ENCODE measurements at regions not wholly inside any gene's neighbourhood (a gene's known extent, or its start where the extent isn't known, plus 50 kb on each side); places are given as distances from the start of the nearest gene placed in this dataset.
"Not testable (repeated sequence)": the region's sequence is repeated elsewhere in the genome, so short reads cannot be mapped to it uniquely, and the experiment has no call there.

- no peak for DNase-seq
Measured at GRCh38 chr6:5896476-5897200, 110.1 kb downstream of the NRN1 start.

DNA sequence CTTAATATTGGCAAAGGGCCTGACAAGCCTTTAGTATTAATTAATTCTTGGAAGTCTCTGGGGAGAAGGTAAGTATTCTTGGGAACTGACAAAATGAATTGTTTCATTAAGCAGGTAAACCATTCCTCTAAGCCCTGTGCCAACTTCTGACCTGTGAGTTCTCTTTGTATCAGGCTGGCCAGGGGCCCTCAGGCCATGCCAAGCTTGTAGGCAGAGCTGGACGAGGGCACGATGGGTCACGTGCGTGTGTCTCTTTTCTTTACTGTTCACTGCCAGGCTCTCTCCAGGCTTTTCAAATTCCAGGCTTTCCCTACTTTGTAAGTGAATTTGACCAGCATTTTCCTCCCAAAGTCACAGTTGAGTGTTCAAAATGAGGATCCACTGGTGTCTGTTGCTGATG, 112.4 kb downstream of the NRN1 start:
- DNase-seq = no peak

DNA sequence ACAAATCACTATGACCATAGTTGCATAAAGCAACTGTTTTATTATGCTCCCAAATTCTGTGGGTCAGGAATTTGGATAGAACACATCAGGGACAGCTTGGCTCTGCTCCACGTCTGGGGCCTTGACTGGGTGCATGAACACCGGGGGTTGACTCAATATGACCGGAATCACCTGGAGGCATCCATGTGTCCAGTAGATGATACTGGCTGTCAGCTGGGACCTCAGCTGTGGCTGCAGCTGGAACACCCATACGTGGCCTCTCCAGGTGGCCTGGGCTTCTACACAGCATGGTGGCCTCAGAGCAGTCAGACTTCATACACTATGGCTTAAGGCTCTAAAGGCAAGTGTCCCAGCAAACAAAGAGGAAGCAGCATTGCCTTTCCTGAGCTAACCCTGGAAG, 113.4 kb downstream of the NRN1 start:
- DNase-seq = no peak

DNA sequence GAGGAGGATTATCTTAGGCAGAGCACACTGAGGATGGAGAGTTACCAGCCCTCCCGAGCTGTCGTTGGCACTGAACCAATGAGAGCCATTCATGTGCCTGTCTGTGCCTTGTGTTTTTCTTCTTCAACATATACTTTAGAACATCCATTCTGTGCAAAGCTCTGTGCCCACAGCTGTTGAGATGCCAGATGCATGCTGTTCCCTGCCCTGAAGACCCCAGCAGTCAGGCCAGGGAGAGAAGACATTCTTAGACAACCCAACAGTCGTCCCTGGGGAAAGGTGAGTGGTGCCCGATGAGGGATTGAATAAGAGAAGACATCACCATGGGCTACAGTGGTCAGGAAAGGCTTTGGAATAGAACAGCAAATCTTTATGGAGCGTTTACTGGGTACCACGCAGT, 114.1 kb downstream of the NRN1 start:
- no peak for DNase-seq

DNA sequence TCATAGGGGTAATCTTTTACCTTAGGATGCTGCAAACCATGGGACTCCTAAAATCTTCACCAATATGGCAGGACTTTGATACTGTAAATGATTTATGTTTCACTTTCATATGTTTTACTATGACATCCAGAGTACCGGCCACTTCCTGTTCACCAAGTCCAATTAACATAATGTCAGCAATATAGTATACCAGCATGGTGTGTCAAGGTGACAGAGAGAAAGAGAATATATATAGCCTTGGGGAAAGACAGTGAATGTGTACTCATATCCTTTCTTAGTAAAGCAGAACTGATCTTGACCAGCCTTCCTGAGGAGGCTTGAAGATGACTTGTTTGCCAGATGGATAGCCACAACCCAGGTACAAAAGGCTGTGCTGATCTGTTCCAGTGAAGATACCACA, 127.9 kb downstream of the NRN1 start:
- DNase-seq = no peak

DNA sequence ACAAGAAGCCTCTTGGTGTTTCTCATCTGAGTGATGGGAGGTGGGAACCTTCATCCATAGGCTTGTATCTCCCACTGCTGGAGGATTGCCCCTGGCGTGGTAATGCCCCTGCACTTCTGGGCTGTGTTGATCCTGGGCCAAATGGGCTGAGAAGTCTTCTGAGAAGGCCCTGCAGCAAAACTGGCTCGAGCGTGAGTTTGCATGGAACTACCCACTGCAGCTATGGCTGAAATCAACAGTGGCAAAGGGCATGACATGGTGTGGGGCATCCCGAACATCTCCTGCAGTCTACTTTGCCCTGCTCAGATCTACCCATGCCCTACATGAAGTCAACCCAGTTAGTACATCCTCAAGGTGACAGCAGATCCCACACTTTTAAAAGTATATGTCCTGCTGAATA, 130.6 kb downstream of the NRN1 start:
- DNase-seq = no peak

DNA sequence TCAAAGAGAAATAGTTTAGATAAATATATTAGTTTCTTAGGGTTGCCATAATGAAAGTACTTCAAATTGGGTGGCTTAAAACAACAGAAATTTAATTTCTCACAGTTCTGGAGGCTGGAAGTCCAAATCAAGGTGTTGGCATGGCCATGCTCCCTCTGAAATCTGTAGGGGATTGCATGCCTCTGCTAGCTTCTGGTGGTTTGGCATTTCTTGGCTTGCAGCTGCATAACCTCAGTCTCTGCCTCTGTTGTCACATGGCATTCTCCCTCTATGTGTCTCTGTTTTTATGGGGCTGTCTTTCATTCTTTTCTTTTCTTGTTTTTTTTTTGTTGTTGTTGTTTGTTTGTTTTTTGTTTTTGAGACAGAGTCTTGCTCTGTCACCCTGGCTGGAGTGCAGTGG, 132.7 kb downstream of the NRN1 start:
- DNase-seq = not testable (repeated sequence)

DNA sequence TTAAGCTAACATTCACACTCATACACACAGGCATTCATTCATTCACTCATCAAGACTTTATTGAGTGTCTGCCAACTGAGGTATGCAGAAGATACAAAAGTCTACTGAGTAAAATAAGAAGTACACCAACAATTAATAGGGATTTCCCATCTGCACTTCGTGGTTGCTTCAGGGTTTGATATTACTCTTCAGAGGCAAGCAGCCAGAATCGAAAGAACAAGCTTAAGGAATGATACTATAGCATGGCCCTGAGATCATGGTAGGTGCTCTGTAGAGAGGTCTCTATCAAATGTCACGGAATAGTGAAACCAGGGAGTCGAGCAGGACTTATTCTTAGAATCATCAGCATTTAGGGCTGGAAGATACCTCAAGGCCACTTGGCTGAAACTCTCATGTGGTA, 135.4 kb downstream of the NRN1 start:
- no peak for DNase-seq

DNA sequence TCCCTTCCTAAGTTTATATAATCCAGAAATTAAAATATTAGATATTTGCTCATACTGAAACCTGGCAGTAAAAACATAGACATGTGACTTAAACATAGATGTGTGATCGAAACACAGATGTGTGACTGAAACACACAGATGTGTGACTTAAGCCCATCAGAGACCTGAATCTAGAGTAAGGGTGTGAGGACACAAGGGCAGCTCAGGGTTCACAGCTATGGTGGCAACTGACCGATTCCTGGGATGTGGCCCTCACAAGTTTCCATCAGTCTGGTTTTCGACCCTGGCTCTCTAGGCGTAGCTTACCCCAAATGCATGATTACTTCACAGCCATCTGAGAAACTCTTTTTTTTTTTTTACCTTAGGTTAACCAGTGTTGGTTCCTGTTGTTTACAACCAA, 137.0 kb downstream of the NRN1 start:
- no peak for DNase-seq

DNA sequence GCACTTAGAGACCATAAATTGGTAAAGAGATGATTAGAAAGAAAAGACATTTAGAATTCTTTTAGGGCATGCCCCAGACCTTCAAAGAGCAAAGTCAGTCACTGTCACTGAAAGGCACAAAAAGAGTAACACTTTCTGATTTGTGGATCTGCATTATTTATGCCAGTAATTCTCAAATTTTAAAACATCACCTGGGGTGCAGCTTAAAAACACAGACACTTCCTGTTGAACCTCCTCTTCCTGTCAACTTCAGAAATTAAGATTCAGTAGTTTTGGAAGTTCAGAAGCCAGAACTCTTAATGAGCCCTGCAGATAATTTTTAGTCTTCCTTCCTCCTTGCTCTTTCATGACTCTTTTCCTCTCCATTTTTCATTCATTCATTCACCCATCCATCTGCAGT, 137.5 kb downstream of the NRN1 start:
- DNase-seq = no peak

DNA sequence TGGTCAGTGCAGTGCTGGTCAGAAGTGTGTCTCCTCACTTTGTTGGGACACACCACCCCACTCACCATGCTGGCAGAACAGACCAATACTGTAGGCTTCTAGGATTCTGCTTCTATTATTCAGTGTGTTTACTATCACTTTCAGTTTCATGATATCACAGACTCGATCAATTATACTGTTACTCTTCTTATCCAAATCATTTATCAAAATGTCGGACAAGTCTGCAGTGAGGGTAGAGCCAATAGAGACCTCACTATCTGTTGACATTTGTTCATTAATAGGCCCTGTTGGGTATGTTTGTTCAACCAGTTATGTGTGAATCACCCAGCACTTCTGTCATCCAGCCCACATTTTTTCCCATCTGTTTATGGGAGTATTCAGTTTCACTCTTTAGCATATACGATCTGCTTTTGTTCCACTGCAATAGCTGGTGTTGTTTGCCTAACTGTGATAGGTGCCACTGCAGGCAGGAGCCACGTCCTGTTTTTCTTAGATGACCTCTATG, 140.1 kb downstream of the NRN1 start:
- peak; percentile 95 for DNase-seq

DNA sequence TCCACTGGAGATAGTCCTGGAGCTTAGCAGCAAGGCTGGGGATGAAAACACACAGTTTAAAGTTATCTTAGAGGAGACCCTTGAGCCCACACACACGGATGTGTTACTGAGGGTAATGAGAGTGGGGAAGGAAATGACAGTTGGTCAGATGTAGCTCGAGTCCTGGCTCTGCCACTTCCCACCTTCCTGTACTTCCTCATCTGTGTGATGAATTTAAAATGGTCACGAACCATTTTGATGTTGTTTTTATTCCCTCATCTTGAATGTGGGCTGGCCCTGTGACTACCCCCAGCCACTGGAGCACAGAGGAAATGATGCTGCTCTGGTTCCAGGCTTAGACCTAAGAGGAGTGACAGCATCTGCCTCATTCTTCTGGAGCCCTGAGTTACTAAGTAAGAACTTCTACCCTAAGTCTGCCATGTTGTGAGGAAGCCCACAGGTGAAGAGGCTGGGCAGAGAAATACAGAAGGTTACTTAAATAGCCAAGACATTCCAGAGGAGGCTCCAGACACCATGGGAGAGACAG, 141.2 kb downstream of the NRN1 start:
- no peak for DNase-seq

GRCh38 chr6:5860849-5861248, 145.9 kb downstream of the NRN1 start:
- DNase-seq = no peak

GRCh38 chr6:5855787-5856470, 150.8 kb downstream of the NRN1 start:
- DNase-seq = no peak

DNA sequence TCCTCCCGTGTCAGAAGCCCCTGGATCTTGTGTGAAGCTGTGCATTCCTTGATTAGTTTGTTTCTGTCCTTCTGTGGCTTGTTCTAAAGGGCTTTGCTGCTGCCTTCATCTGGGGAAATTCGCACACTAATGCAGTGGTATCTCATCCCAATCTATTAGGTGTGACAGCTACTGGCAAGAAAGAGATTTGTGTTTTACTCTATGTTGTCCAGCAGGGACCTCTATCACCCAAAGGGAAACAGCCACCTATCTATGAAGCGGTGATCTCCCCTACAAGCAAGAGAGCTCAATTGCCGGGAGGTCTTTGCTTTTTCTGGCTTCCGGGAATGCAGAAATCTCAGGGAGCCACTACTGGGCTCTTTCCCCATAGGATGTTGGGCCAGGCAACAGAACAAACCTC, 151.8 kb downstream of the NRN1 start:
- DNase-seq = no peak

DNA sequence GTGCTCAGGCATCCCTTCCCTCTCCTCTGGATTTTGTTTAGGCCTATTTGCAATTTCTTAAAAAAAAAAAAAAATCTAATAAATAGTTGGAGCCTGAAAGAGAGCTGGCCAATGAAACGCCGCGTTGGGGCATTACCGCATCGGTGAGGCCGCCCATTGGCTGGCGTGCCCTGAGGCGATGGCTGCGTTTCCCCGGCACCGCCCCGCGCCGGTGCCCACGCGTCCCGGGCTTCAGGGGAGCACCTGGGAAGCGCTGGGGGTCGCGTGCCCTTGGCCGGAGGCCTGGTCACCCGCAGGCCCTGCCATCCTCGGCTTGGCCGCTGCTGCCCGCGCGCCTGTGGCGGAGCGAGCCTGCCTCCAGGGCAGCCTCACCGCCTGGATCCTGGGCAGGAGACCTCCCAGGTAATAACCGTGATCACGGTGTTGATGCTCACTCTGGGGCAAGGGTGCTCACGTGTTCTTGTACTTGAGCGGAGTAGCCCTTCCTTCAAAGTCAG, 155.4 kb downstream of the NRN1 start:
- peak; percentile 63 for DNase-seq

- DNase-seq = no peak
Measured at GRCh38 chr6:5850848-5851255, 155.9 kb downstream of the NRN1 start.

GRCh38 chr6:5846889-5847288, 159.8 kb downstream of the NRN1 start:
- DNase-seq = no peak

GRCh38 chr6:5846335-5846734, 160.4 kb downstream of the NRN1 start:
- DNase-seq = no peak

GRCh38 chr6:5843078-5843477, 163.6 kb downstream of the NRN1 start:
- no peak for DNase-seq

GRCh38 chr6:5840734-5841390, 165.9 kb downstream of the NRN1 start:
- no peak for DNase-seq

DNA sequence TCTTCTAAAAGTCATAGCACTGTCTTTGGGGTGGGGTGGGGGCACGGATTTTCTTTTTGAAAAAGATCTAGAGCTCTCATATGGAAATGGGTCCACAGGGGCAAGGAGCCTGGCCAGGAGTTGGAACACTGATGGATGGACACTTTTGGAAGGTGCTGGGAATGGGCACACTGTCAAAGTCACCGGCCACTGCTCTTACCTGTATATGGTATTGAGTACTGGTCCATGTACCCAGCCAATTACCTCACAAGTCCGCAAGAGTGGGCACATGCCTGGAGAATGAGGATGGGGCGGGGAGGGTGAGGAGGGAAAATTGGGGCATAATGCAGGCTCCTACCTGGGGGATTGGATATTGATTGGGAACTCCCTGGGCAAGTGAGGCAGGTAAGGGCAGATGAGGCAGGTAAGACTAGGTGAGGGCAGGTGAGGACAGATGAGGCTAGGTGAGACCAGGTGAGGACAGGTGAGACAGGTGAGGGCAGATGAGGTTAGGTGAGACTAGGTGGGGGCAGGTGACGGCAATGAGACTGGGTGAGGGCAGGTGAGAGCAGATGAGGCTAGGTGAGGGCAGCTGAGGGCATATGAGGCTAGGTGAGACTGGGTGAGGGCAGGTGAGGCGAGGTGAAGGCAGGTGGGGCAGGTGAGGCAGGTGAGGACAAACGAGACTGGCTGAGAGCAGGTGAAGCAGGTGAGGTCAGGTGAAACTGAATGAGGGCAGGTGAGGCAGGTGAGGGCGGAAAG, 167.9 kb downstream of the NRN1 start:
- DNase-seq = no peak

GRCh38 chr6:5837323-5837722, 169.4 kb downstream of the NRN1 start:
- no peak for DNase-seq

Data from NCI-H748 treated with DMSO at 0.1 percent for 48 hours (cell line).